ENCODE measurements at regions not wholly inside any gene's neighbourhood (a gene's known extent, or its start where the extent isn't known, plus 50 kb on each side); places are given as distances from the start of the nearest gene placed in this dataset.

DNA sequence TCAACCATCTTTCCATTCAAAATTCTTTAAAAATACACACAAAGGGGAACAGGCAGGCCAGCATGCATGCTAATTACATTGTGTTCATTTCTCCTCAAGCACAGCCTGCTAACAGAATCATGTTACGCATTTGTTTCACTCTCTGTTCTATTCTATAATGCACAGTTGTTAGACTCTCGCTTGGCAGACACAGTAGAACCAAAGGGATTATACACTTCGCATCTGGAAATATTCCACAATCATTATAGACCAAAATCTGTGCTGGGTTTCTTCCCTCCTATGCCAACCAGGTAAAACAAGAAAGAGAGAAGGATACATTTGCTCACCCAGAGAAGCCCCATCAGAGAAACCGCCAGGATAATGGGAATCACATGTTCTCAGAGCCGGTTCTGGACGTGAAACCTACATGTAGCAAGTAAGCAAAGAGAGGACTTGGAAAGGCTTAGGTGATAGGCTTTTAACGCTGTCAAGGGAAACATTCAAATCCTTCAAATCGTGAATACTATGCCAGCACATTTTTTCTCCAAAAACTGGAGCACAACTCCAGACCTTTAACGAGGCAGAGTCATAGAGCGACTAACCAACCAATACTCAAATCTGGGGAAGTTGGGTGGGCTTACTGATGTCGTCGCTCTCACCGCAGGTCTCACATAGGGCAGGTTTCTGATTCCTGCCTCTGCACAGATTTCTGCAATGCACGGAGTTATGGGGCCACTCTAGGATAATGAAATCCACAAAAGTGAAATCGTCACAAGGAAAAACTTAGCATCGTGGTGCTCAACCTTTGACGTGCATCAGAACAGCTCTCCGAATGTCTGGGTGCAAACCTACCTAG lies 380.5 kb upstream of the AUTS2 start:
- no peak overlapping the region for H3K4me3 Mint-ChIP-seq
- Histone ChIP-seq H3K36me3 (ENCODE audit: insufficient read depth, low read length) (no peaks in the 10 kb centered on the region), H3K4me3 (ENCODE audit: low read length) (no peak overlapping the region), H3K27ac (ENCODE audit: low read depth, low read length) (no peak overlapping the region), H3K4me1 (ENCODE audit: insufficient read depth, low read length) (no peaks in the 10 kb centered on the region), H3K9me3 (ENCODE audit: low read length) (no peaks in the 10 kb centered on the region), H3K27me3 (ENCODE audit: insufficient read depth, low read length, poor library complexity, severe bottlenecking) (no peaks in the 10 kb centered on the region)
- no peaks in the 10 kb centered on the region for H3K4me1 Mint-ChIP-seq
- no peak for DNase-seq
- no peaks in the 10 kb centered on the region for H3K36me3 Mint-ChIP-seq
- H3K27me3 Mint-ChIP-seq: peaks cover 0 to 1% of the 10 kb centered on the region in 2 donors
- CTCF ChIA-PET: no interaction called here
- H3K27ac Mint-ChIP-seq: no peak overlapping the region
- peaks cover 0 to 10% (median 4%) of the 10 kb centered on the region in 5 donors for H3K9me3 Mint-ChIP-seq
- POLR2A ChIA-PET: no interaction called here

DNA sequence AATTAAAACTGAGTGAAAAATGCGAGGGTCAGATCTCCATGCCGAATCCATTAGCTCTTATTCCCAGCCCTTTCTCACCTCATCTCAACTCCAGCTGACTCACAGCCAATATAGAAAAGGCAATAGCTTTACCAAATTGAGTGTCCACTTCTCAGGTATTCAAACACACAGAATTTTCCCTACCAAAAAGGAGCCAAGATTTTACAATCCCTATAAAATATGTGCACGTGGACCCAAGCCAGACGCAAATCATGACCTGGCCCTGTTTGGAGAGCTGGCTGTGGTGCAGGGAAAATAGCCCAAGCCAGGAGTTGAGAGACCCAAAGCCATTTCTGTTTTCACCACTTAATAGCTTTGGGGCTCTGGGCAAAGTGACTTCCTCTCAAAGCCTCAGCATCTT lies 379.7 kb upstream of the AUTS2 start:
- Mint-ChIP-seq H3K4me1 (no peaks in the 10 kb centered on the region), H3K36me3 (no peaks in the 10 kb centered on the region), H3K27ac (no peak overlapping the region), H3K27me3 (peaks cover 0 to 1% of the 10 kb centered on the region in 2 donors), H3K4me3 (no peak overlapping the region), H3K9me3 (peaks cover 2 to 10% (median 4%) of the 10 kb centered on the region in 5 donors)
- ChIA-PET CTCF (no interaction called here), POLR2A (no interaction called here)
- no peak for DNase-seq
- no peaks in the 10 kb centered on the region for H3K36me3 ChIP-seq (ENCODE audit: insufficient read depth, low read length)
- no peaks in the 10 kb centered on the region for H3K27me3 ChIP-seq (ENCODE audit: insufficient read depth, low read length, poor library complexity, severe bottlenecking)
- no peak overlapping the region for H3K4me3 ChIP-seq (ENCODE audit: low read length)
- H3K27ac ChIP-seq (ENCODE audit: low read depth, low read length): no peak overlapping the region
- H3K9me3 ChIP-seq (ENCODE audit: low read length): no peaks in the 10 kb centered on the region
- H3K4me1 ChIP-seq (ENCODE audit: insufficient read depth, low read length): no peaks in the 10 kb centered on the region

DNA sequence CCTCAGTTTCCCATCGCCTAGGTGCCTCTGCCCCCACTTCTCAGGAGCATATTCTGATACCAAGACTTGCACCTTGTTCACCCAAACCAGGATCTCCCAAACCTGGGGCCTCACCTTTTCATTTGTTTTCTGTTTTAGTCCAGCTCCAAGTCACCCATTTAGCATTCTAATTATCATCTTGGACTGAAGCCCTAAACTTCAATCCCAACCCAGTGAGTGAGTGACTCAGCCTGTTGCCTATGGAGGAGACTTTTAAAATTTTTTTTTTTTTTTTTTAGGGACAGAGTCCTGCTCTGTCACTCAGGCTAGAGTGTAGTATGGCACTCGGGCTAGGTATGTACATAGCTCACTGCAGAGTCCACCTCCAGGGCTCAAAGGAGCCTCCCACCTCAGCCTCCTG lies 378.9 kb upstream of the AUTS2 start:
- DNase-seq: no peak
- Mint-ChIP-seq H3K4me3 (no peak overlapping the region), H3K4me1 (no peaks in the 10 kb centered on the region), H3K27me3 (peaks cover 0 to 1% of the 10 kb centered on the region in 2 donors), H3K9me3 (peaks cover 4 to 10% (median 5%) of the 10 kb centered on the region in 5 donors), H3K36me3 (no peaks in the 10 kb centered on the region), H3K27ac (no peak overlapping the region)
- Histone ChIP-seq H3K4me1 (ENCODE audit: insufficient read depth, low read length) (no peaks in the 10 kb centered on the region), H3K36me3 (ENCODE audit: insufficient read depth, low read length) (no peaks in the 10 kb centered on the region), H3K9me3 (ENCODE audit: low read length) (no peaks in the 10 kb centered on the region), H3K27ac (ENCODE audit: low read depth, low read length) (no peak overlapping the region), H3K4me3 (ENCODE audit: low read length) (no peak overlapping the region), H3K27me3 (ENCODE audit: insufficient read depth, low read length, poor library complexity, severe bottlenecking) (no peaks in the 10 kb centered on the region)
- POLR2A ChIA-PET: no interaction called here
- CTCF ChIA-PET: no interaction called here

DNA sequence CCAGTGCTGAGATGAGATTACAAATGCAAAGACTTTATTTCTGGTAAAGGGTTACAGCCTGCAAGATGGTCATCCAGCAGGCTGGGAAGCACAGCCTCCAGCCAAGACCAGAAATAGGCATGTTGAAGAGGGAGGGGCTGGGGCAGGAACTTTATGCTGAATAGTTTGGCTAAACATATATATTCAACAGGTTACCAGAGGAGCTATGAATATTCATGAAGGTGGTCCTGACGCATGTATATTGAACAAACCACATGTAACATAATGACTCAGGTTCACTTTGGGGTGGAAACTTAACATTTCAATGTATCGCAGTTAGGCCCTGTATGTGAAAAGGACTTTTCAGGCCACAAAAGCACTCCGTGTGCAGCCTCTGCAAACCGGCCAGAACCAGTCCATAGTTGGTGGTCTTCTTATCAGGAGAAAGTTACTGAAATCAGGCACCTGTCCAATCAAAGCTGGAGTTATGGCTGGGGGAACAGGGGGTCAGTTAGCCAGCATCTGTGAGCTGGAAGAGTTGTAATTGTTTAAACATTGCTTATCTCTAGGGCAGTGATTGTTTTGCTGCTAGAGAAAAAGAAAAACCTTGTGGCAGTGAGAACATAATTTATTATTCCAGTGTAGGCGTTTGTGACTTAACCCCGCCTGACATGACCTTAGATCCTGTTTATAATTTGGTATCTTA lies 372.9 kb upstream of the AUTS2 start:
- Mint-ChIP-seq H3K36me3 (no peaks in the 10 kb centered on the region), H3K4me3 (no peak overlapping the region), H3K27ac (no peak overlapping the region), H3K9me3 (peaks cover 8 to 10% (median 10%) of the 10 kb centered on the region in 5 donors), H3K4me1 (no peaks in the 10 kb centered on the region), H3K27me3 (peaks cover 0 to 2% of the 10 kb centered on the region in 2 donors)
- Histone ChIP-seq H3K4me3 (ENCODE audit: low read length) (no peak overlapping the region), H3K9me3 (ENCODE audit: low read length) (no peaks in the 10 kb centered on the region), H3K27ac (ENCODE audit: low read depth, low read length) (no peak overlapping the region), H3K27me3 (ENCODE audit: insufficient read depth, low read length, poor library complexity, severe bottlenecking) (no peaks in the 10 kb centered on the region), H3K36me3 (ENCODE audit: insufficient read depth, low read length) (no peaks in the 10 kb centered on the region), H3K4me1 (ENCODE audit: insufficient read depth, low read length) (no peaks in the 10 kb centered on the region)
- no peak for DNase-seq
- CTCF ChIA-PET: no interaction called here
- POLR2A ChIA-PET: no interaction called here

DNA sequence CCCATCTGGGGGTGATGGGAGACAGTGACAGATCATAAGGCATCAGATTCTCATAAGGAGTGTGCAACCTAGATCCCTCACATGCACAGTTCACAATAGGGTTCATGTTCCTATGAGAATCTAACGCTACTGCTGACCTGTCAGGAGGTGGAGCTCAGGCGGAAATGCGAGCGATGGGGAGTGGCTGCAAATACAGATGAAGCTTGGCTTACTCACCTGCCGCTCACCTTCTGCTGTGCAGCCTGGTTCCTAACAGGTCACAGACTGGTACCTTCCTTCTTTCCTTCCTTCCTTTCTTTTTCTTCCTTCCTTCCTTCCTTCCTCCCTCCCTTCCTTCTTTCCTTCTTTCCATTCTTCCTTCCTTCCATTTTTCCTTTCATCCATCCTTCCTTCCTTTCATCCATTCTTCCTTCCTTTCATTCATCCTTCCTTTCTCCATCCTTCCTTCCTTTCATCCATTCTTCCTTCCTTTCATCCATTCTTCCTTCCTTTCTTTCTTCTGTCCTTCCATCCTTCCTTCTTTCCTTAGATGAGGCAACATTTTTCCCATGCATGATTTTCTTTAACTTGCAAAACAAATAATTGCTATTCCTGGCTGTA lies 370.0 kb upstream of the AUTS2 start:
- Mint-ChIP-seq H3K4me1 (no peaks in the 10 kb centered on the region), H3K36me3 (no peaks in the 10 kb centered on the region), H3K27me3 (peaks cover 3 to 4% of the 10 kb centered on the region in 2 donors), H3K27ac (no peak overlapping the region), H3K4me3 (no peak overlapping the region), H3K9me3 (peaks cover 5 to 12% (median 8%) of the 10 kb centered on the region in 5 donors)
- Histone ChIP-seq H3K4me1 (ENCODE audit: insufficient read depth, low read length) (no peaks in the 10 kb centered on the region), H3K27me3 (ENCODE audit: insufficient read depth, low read length, poor library complexity, severe bottlenecking) (no peaks in the 10 kb centered on the region), H3K36me3 (ENCODE audit: insufficient read depth, low read length) (no peaks in the 10 kb centered on the region), H3K9me3 (ENCODE audit: low read length) (no peaks in the 10 kb centered on the region), H3K27ac (ENCODE audit: low read depth, low read length) (no peak overlapping the region), H3K4me3 (ENCODE audit: low read length) (no peak overlapping the region)
- ChIA-PET POLR2A (no interaction called here), CTCF (no interaction called here)
- no peak for DNase-seq

DNA sequence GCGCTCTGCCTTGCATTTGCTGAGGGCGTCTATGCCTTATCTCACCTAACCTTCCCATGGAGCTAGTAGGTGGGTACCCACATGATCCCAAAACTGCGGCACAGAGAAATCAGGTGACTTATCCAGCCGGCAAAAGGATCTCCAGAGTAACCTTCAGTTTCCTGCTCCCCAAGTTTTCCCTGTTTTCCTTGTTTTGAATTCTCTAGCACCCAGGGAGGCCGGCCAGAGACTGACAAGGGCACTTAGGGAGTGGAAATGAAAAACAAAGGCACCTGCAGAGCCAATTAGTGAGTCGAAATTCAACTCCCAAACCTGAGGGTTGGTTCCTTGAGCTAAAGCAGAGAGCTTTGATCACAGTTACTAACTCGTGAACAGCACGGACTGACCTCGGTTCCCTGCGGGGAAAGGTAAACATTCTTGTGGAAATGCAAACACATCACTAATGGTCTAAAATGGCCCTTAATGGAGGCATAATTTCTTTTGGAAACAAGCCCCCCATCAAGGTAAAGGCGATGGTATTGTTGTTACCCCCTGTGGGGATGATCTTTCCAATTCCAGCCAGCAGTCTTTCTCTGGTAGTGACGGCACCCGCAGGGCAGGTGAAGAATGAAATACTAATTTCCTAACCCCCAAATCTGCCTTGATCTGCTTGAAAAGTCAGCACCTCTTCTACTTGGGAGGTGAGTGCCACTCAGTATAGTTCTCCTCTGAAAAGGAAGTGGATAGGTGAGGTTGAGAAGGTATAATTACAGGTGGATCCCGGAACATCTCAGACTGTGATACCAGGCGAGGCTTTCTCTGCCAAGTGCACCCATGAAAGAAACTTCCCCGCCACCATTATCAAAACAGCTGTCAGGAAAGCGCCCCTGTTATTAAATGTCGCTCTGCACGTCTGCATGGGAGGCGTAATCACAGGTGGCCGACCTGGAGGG lies 365.6 kb upstream of the AUTS2 start:
- no peak overlapping the region for H3K4me3 Mint-ChIP-seq
- Histone ChIP-seq H3K36me3 (ENCODE audit: insufficient read depth, low read length) (no peaks in the 10 kb centered on the region), H3K27me3 (ENCODE audit: insufficient read depth, low read length, poor library complexity, severe bottlenecking) (no peaks in the 10 kb centered on the region), H3K4me3 (ENCODE audit: low read length) (no peak overlapping the region), H3K9me3 (ENCODE audit: low read length) (no peaks in the 10 kb centered on the region), H3K27ac (ENCODE audit: low read depth, low read length) (no peak overlapping the region), H3K4me1 (ENCODE audit: insufficient read depth, low read length) (no peaks in the 10 kb centered on the region)
- peaks cover 3 to 4% of the 10 kb centered on the region in 2 donors for H3K27me3 Mint-ChIP-seq
- ChIA-PET POLR2A (no interaction called here), CTCF (interaction anchor here (1.7 kb wide), 1 partner anchor 10 kb away, joined by 4 read pairs; no protein-coding TSS in a partner anchor)
- H3K27ac Mint-ChIP-seq: no peak overlapping the region
- H3K36me3 Mint-ChIP-seq: no peaks in the 10 kb centered on the region
- peaks cover 0 to 14% (median 10%) of the 10 kb centered on the region in 5 donors for H3K9me3 Mint-ChIP-seq
- DNase-seq: no peak
- H3K4me1 Mint-ChIP-seq: no peaks in the 10 kb centered on the region

DNA sequence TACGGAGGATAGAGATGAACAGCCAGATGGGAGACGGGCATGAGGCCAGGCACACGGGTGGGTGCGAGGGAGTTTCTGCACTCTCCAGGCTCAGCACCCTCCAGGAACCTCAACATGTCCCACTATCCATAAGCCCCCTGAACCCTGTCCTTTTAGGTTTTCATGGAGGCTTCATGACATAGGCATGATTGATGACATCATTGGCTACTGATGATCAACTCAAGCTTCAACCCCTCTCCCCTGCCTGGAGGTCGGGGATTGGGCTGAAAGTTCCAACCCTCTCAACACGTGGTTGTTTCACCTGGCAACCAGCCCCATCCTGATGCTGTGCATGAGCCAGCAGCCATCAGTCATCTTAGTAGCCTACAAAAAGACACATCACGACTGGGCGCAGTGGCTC lies 360.7 kb upstream of the AUTS2 start:
- Histone ChIP-seq H3K4me1 (ENCODE audit: insufficient read depth, low read length) (no peaks in the 10 kb centered on the region), H3K36me3 (ENCODE audit: insufficient read depth, low read length) (no peaks in the 10 kb centered on the region), H3K27ac (ENCODE audit: low read depth, low read length) (no peak overlapping the region), H3K27me3 (ENCODE audit: insufficient read depth, low read length, poor library complexity, severe bottlenecking) (no peaks in the 10 kb centered on the region), H3K4me3 (ENCODE audit: low read length) (no peak overlapping the region), H3K9me3 (ENCODE audit: low read length) (no peaks in the 10 kb centered on the region)
- no peak overlapping the region for H3K4me3 Mint-ChIP-seq
- H3K36me3 Mint-ChIP-seq: no peaks in the 10 kb centered on the region
- ChIA-PET POLR2A (no interaction called here), CTCF (no interaction called here)
- H3K4me1 Mint-ChIP-seq: no peaks in the 10 kb centered on the region
- peaks cover 0 to 12% (median 8%) of the 10 kb centered on the region in 5 donors for H3K9me3 Mint-ChIP-seq
- H3K27me3 Mint-ChIP-seq: peaks cover 0 to 4% of the 10 kb centered on the region in 2 donors
- DNase-seq: no peak
- no peak overlapping the region for H3K27ac Mint-ChIP-seq
